ENCODE measurements at regions not wholly inside any gene's neighbourhood (a gene's known extent, or its start where the extent isn't known, plus 50 kb on each side); places are given as distances from the start of the nearest gene placed in this dataset.

DNA sequence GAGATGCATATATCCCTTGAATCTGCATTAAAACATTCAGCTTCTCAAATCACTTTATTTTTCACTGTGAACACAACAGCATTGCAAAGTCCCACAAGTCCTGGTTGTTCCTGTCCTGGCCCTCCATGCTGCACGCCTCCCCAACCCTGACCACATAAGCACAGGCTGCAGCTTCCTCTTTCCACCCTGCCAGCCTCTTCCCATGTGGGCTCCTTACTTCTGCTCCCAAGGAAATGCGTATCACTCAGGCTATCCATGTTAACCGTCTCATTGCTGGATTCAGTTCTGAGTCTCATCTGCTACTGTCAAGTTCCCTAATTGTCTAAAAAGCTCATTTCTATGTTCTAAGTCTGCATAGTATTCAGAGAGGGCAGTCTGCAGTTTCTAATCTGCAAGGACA, 89.7 kb upstream of the ZPBP start:
- H2AFZ ChIP-seq (replicated peaks), result peak overlapping the region; percentile 28
- no peak for TF ChIP-seq CTCF (IDR thresholded peaks at IDR 0.05)
- TF ChIP-seq EZH2phosphoT487 (IDR thresholded peaks at IDR 0.05), result no peak
- TF ChIP-seq EZH2 (IDR thresholded peaks at IDR 0.05), result no peak
- H3K79me2 ChIP-seq (ENCODE audit: low read depth), result no peaks in the 10 kb centered on the region
- H4K20me1 ChIP-seq (ENCODE audit: low read depth), result no peaks in the 10 kb centered on the region
- peak overlapping the region; percentile 2 for H3K27ac Mint-ChIP-seq
- H3K4me1 Mint-ChIP-seq, result peaks cover 6% of the 10 kb centered on the region
- no peak overlapping the region for H3K4me2 ChIP-seq
- H3K9me3 Mint-ChIP-seq, result no peaks in the 10 kb centered on the region
- no peaks in the 10 kb centered on the region for H3K36me3 ChIP-seq
- H3K4me3 ChIP-seq, result no peak overlapping the region
- no peaks in the 10 kb centered on the region for H3K9me3 ChIP-seq (ENCODE audit: low read depth)
- H3K36me3 Mint-ChIP-seq, result no peaks in the 10 kb centered on the region
- no peaks in the 10 kb centered on the region for H3K4me1 ChIP-seq
- H3F3A ChIP-seq (ENCODE audit: low read depth), result no peaks in the 10 kb centered on the region
- H3K9ac ChIP-seq, result no peak overlapping the region
- H3K4me3 Mint-ChIP-seq, result no peak overlapping the region
- no peaks in the 10 kb centered on the region for H3K27me3 ChIP-seq
- H3K27ac ChIP-seq, result no peak overlapping the region
- DNase-seq (ENCODE audit: low spot score), result no peak
- no peaks in the 10 kb centered on the region for H3K27me3 Mint-ChIP-seq (ENCODE audit: insufficient read depth, low read depth)

GRCh38 chr7:50181081-50181480, 88.0 kb upstream of the ZPBP start:
- H3K4me1 Mint-ChIP-seq, result peaks cover 6% of the 10 kb centered on the region
- H3K9me3 Mint-ChIP-seq, result no peaks in the 10 kb centered on the region
- Histone ChIP-seq H3K9ac (no peak overlapping the region), H3K27me3 (no peaks in the 10 kb centered on the region), H3K79me2 (ENCODE audit: low read depth) (no peaks in the 10 kb centered on the region), H3K9me3 (ENCODE audit: low read depth) (no peaks in the 10 kb centered on the region), H2AFZ (replicated peaks) (no peak overlapping the region), H3K4me1 (no peaks in the 10 kb centered on the region), H3K4me2 (no peak overlapping the region), H3K27ac (no peak overlapping the region), H3K36me3 (no peaks in the 10 kb centered on the region), H3F3A (ENCODE audit: low read depth) (no peaks in the 10 kb centered on the region), H4K20me1 (ENCODE audit: low read depth) (no peaks in the 10 kb centered on the region), H3K4me3 (no peak overlapping the region)
- H3K36me3 Mint-ChIP-seq, result no peaks in the 10 kb centered on the region
- no peak overlapping the region for H3K27ac Mint-ChIP-seq
- TF ChIP-seq CTCF (IDR thresholded peaks at IDR 0.05), result no peak
- TF ChIP-seq EZH2 (IDR thresholded peaks at IDR 0.05), result no peak
- TF ChIP-seq EZH2phosphoT487 (IDR thresholded peaks at IDR 0.05), result no peak
- DNase-seq (ENCODE audit: low spot score), result no peak
- no peaks in the 10 kb centered on the region for H3K27me3 Mint-ChIP-seq (ENCODE audit: insufficient read depth, low read depth)
- H3K4me3 Mint-ChIP-seq, result no peak overlapping the region

DNA sequence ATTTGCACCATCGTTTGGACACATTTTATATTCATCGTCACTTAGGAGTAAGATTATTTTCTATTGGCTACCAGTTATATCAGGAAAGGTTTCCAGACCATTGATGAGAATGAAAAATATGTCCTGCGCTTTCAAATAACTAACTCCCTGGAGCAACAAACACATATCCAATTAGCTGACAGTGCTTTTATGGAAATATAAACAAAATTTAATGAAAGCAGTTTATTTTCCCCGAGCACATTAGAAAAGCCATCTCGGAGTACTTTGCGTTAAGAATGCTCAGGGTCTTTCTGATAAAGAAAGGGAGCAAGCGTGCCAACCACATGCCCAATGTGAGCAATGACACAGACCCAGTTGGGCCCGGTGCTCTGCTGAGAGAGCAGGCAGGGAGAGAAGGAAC, 85.1 kb upstream of the ZPBP start:
- H3K27ac ChIP-seq, result no peak overlapping the region
- H3K4me1 Mint-ChIP-seq, result peaks cover 6% of the 10 kb centered on the region
- no peak for TF ChIP-seq EZH2 (IDR thresholded peaks at IDR 0.05)
- no peak for TF ChIP-seq EZH2phosphoT487 (IDR thresholded peaks at IDR 0.05)
- no peak for TF ChIP-seq CTCF (IDR thresholded peaks at IDR 0.05)
- no peaks in the 10 kb centered on the region for H4K20me1 ChIP-seq (ENCODE audit: low read depth)
- H3K4me3 ChIP-seq, result no peak overlapping the region
- H3K27me3 ChIP-seq, result no peaks in the 10 kb centered on the region
- no peaks in the 10 kb centered on the region for H3K9me3 Mint-ChIP-seq
- H3F3A ChIP-seq (ENCODE audit: low read depth), result no peaks in the 10 kb centered on the region
- H3K27me3 Mint-ChIP-seq (ENCODE audit: insufficient read depth, low read depth), result peaks cover 3% of the 10 kb centered on the region
- H3K4me3 Mint-ChIP-seq, result no peak overlapping the region
- no peaks in the 10 kb centered on the region for H3K36me3 Mint-ChIP-seq
- H3K9ac ChIP-seq, result no peak overlapping the region
- no peak overlapping the region for H3K4me2 ChIP-seq
- no peak for DNase-seq (ENCODE audit: low spot score)
- no peaks in the 10 kb centered on the region for H3K36me3 ChIP-seq
- no peaks in the 10 kb centered on the region for H3K79me2 ChIP-seq (ENCODE audit: low read depth)
- H2AFZ ChIP-seq (replicated peaks), result no peak overlapping the region
- no peak overlapping the region for H3K27ac Mint-ChIP-seq
- no peaks in the 10 kb centered on the region for H3K4me1 ChIP-seq
- H3K9me3 ChIP-seq (ENCODE audit: low read depth), result no peaks in the 10 kb centered on the region

- H3K27ac ChIP-seq, result no peak overlapping the region
- no peak for DNase-seq (ENCODE audit: low spot score)
- H3K27ac Mint-ChIP-seq, result no peak overlapping the region
Measured at GRCh38 chr7:50174948-50175347, 81.9 kb upstream of the ZPBP start.

More at GRCh38 chr7:50174948-50175347, 81.9 kb upstream of the ZPBP start:
- no peak overlapping the region for H3K4me3 ChIP-seq
- no peak overlapping the region for H3K9ac ChIP-seq
- H3K27me3 ChIP-seq, result no peaks in the 10 kb centered on the region
- H3K36me3 ChIP-seq, result no peaks in the 10 kb centered on the region
- Mint-ChIP-seq H3K27me3 (ENCODE audit: insufficient read depth, low read depth) (peaks cover 3% of the 10 kb centered on the region), H3K36me3 (no peaks in the 10 kb centered on the region), H3K9me3 (no peaks in the 10 kb centered on the region), H3K4me3 (no peak overlapping the region), H3K4me1 (no peaks in the 10 kb centered on the region)
- H4K20me1 ChIP-seq (ENCODE audit: low read depth), result no peaks in the 10 kb centered on the region
- no peaks in the 10 kb centered on the region for H3K79me2 ChIP-seq (ENCODE audit: low read depth)
- no peaks in the 10 kb centered on the region for H3K4me1 ChIP-seq
- TF ChIP-seq EZH2 (IDR thresholded peaks at IDR 0.05) (no peak), CTCF (IDR thresholded peaks at IDR 0.05) (no peak), EZH2phosphoT487 (IDR thresholded peaks at IDR 0.05) (no peak)
- H2AFZ ChIP-seq (replicated peaks), result no peak overlapping the region
- no peaks in the 10 kb centered on the region for H3K9me3 ChIP-seq (ENCODE audit: low read depth)
- no peak overlapping the region for H3K4me2 ChIP-seq
- no peaks in the 10 kb centered on the region for H3F3A ChIP-seq (ENCODE audit: low read depth)
